HCT116 (cell line): ENCODE measurements at regions not wholly inside any gene's neighbourhood (a gene's known extent, or its start where the extent isn't known, plus 50 kb on each side); places are given as distances from the start of the nearest gene placed in this dataset.

ENCODE experiments used
- ATAC-seq: fragments of 200-7000 bp; cut with Tn5 transposase; 2 replicates; pipeline ENCODE4 v1.9.1; 2020; ENCODE audit warnings: mild to moderate bottlenecking, moderate library complexity
- BruUV-seq: library from RNA; stranded (reverse); fragments of 400-500 nt; replicated peaks from 2 replicates; lab custom pipeline; 2021; lab: Mats Ljungman, UMichigan
- CTCF ChIA-PET: fragments of 300-600 bp; sonication (Branson Sonifier 250); formaldehyde crosslinking; loops from one replicate; lab custom pipeline; 2021; ENCODE audit warnings: antibody characterized with exemption; lab: Charles Lee
- POLR2A ChIA-PET: fragments of 300-600, 350-600 bp; sonication (Branson Sonifier 250); formaldehyde crosslinking; loops from one replicate; lab custom pipeline; 2021; ENCODE audit warnings: antibody characterized with exemption; lab: Charles Lee
- RAD21 ChIA-PET, 2 experiments: fragments of 300-600 bp; sonication (Branson Sonifier 250); formaldehyde crosslinking; loops; one replicate each; lab custom pipeline; 2023; ENCODE audit warnings: low total read pairs in 2 of 2; ENCODE audit not compliant: uncharacterized antibody in 2 of 2, unreplicated experiment in 2 of 2, low non-redundant PET in 1 of 2; lab: Charles Lee
- DNase-seq: peaks from one replicate; pipeline ENCODE4 v3.0.0-alpha.2; 2010; ENCODE audit warnings: low read depth, low spot score
- H2AFZ ChIP-seq: fragments of 200-600 bp; shearing (Covaris generic), sonication (generic); 2 replicates; pipeline ENCODE4 v1.6.1; 2017; ENCODE audit warnings: low read depth, mixed run types, mixed read lengths, antibody characterized with exemption, low read length; ENCODE audit not compliant: poor library complexity, severe bottlenecking
- H3K27ac ChIP-seq: 2 replicates; pipeline ENCODE4 v1.5.1; 2012; ENCODE audit warnings: low read depth, low read length
- H3K27me3 ChIP-seq: fragments of 200-600 bp; sonication (generic); 2 replicates; pipeline ENCODE4 v1.6.1; 2016; ENCODE audit warnings: mixed run types, low read length, mixed read lengths; ENCODE audit not compliant: insufficient read depth
- H3K36me3 ChIP-seq, 2 experiments: fragments of 200-500 bp in 1 of 2; fragments of 200-600 bp in 1 of 2; sonication (Bioruptor generic) in 1 of 2; sonication (generic) in 1 of 2; 2 replicates each; pipeline versions ENCODE4 v1.5.1 to v1.6.1; 2014 to 2016; ENCODE audit warnings: low read length in 2 of 2, inconsistent platforms in 1 of 2, mixed read lengths in 1 of 2, mixed run types in 1 of 2; ENCODE audit not compliant: insufficient read depth in 2 of 2, control insufficient read depth in 1 of 2
- H3K4me1 ChIP-seq, 2 experiments: fragments of 200-600 bp in 1 of 2; sonication (generic) in 1 of 2; 2 replicates each; pipeline versions ENCODE4 v1.5.1 to v1.6.1; 2012 to 2017; ENCODE audit warnings: low read length in 2 of 2, inconsistent platforms in 1 of 2, mild to moderate bottlenecking in 1 of 2, mixed read lengths in 1 of 2, mixed run types in 1 of 2, moderate library complexity in 1 of 2; ENCODE audit not compliant: insufficient read depth in 2 of 2, control insufficient read depth in 1 of 2
- H3K4me2 ChIP-seq: fragments of 200-600 bp; sonication (generic); 2 replicates; pipeline ENCODE4 v1.6.1; 2017; ENCODE audit warnings: mixed run types, low read length, mixed read lengths
- H3K4me3 ChIP-seq, 2 experiments: fragments of 200-600 bp in 1 of 2; sonication (generic) in 1 of 2; replicated peaks in 1 of 2; 2 replicates each; pipeline ENCODE4 v1.5.1; 2011 to 2016; ENCODE audit warnings: low read length in 2 of 2, control low read depth in 1 of 2, low read depth in 1 of 2, mild to moderate bottlenecking in 1 of 2, mixed read lengths in 1 of 2, mixed run types in 1 of 2
- H3K79me2 ChIP-seq: fragments of 200-600 bp; sonication (generic); 2 replicates; pipeline ENCODE4 v1.6.1; 2017; ENCODE audit warnings: mild to moderate bottlenecking, mixed run types, low read length, moderate library complexity, mixed read lengths; ENCODE audit not compliant: insufficient read depth
- H3K9ac ChIP-seq: fragments of 200-600 bp; sonication (generic); 2 replicates; pipeline ENCODE4 v1.6.1; 2016; ENCODE audit warnings: low read length, mixed read lengths
- H3K9me2 ChIP-seq: fragments of 200-600 bp; sonication (generic), shearing (Covaris generic); 2 replicates; pipeline ENCODE4 v1.6.1; 2017; ENCODE audit warnings: mixed run types, mild to moderate bottlenecking, moderate library complexity; ENCODE audit not compliant: insufficient read depth
- H3K9me3 ChIP-seq, 2 experiments: fragments of 200-500 bp in 1 of 2; fragments of 200-600 bp in 1 of 2; sonication (Bioruptor generic) in 1 of 2; sonication (generic) in 1 of 2; 2 replicates each; pipeline ENCODE4 v1.6.1; 2014 to 2017; ENCODE audit warnings: low read length in 2 of 2, mixed read lengths in 2 of 2, inconsistent platforms in 1 of 2, low read depth in 1 of 2, mild to moderate bottlenecking in 1 of 2, mixed run types in 1 of 2, moderate library complexity in 1 of 2; ENCODE audit not compliant: control insufficient read depth in 1 of 2, insufficient read depth in 1 of 2
- H4K20me1 ChIP-seq: fragments of 200-600 bp; sonication (generic), shearing (Covaris generic); 2 replicates; pipeline ENCODE4 v1.6.1; 2017; ENCODE audit warnings: mixed run types, mild to moderate bottlenecking, moderate library complexity; ENCODE audit not compliant: insufficient read depth
- CEBPB ChIP-seq: IDR thresholded peaks from 2 replicates; pipeline ENCODE4 v1.6.1; 2012; ENCODE audit warnings: low read depth
- EGR1 ChIP-seq: IDR thresholded peaks from 2 replicates; pipeline ENCODE4 v1.6.1; 2012; ENCODE audit warnings: low read depth
- ELF1 ChIP-seq: IDR thresholded peaks from 2 replicates; pipeline ENCODE4 v1.6.1; 2012; ENCODE audit warnings: low read depth, borderline replicate concordance
- EZH2phosphoT487 ChIP-seq: fragments of 200-600 bp; IDR thresholded peaks from 2 replicates; pipeline ENCODE4 v1.6.1; 2018; ENCODE audit warnings: antibody characterized with exemption, borderline replicate concordance
- POLR2A ChIP-seq: IDR thresholded peaks from 2 replicates; pipeline ENCODE4 v1.7.0; 2011; ENCODE audit warnings: borderline replicate concordance; ENCODE audit not compliant: insufficient read depth, insufficient read length; ENCODE audit errors: extremely low read depth
- POLR2AphosphoS5 ChIP-seq: IDR thresholded peaks from 2 replicates; pipeline ENCODE4 v1.6.1; 2011; ENCODE audit warnings: mild to moderate bottlenecking, low read depth, low read length, moderate library complexity
- SRF ChIP-seq: IDR thresholded peaks from 2 replicates; pipeline ENCODE4 v1.6.1; 2012; ENCODE audit warnings: low read depth
- YY1 ChIP-seq: IDR thresholded peaks from 2 replicates; pipeline ENCODE4 v1.6.1; 2011; ENCODE audit warnings: low read length, low read depth, moderate library complexity, mild to moderate bottlenecking; ENCODE audit not compliant: insufficient replicate concordance; ENCODE audit errors: extremely low read depth
- intact Hi-C: fragments of 100-400 bp; cut with micrococcal nuclease; formaldehyde crosslinking; loops from 2 replicates; pipeline ENCODE4 v1.10.0; 2022
- TF ChIP-seq, protein P1 (sequence below): IDR thresholded peaks from 2 replicates; pipeline ENCODE4 v1.6.1; 2011; ENCODE audit warnings: mild to moderate bottlenecking, low read length, moderate library complexity; ENCODE audit not compliant: insufficient replicate concordance; ENCODE audit errors: extremely low read depth
- TF ChIP-seq, protein P2 (sequence below): IDR thresholded peaks from 2 replicates; pipeline ENCODE4 v1.6.1; 2012; ENCODE audit warnings: low read depth
- TF ChIP-seq, protein P3 (sequence below), 3 experiments: fragments of 200-600 bp in 1 of 3; sonication (generic) in 1 of 3; IDR thresholded peaks in 2 of 3; conservative IDR thresholded peaks in 1 of 3; 2 replicates each; pipeline ENCODE4 v1.5.1; 2012 to 2017; ENCODE audit warnings: low read depth in 2 of 3, low read length in 2 of 3, antibody characterized with exemption in 1 of 3, borderline replicate concordance in 1 of 3, control low read depth in 1 of 3, mild to moderate bottlenecking in 1 of 3, mixed read lengths in 1 of 3, mixed run types in 1 of 3, moderate library complexity in 1 of 3; ENCODE audit not compliant: insufficient read depth in 1 of 3

DNA sequence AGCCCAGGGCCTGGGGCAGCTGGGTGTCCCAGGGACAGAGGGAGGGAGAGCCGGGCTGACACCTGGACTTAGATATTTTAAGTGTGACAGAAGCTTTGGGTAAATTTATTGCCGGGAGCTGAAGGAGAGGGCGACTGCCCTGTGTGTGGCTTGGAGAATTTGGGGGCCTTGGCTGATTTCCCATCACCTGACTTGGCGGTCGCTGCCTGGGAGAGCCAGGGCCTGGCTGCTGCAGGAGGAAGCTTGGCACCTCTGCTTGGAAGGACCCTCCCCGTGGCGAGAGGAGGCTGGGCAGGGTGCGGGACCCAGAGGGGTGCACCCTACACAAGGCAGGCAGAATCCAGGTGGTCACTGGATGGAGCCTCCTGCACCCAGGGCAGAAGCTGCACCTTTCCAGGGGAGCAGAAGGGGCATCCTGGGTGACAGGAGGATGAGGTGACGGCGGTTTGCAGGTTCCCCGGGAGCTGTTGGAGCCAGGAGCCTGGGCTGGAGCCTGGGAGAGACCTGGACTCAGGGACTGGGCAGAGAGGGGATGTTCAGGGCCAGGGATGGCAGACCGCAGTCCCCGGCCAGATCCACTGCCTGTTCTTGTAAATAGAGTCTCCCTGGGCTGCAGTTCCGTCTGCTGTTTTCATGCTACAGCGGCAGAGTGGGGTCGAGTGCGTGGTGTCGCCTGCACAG is 72.0 kb downstream of the RGS12 start:
- Histone ChIP-seq H3K27ac (no peak overlapping the region), H3K9ac (no peak overlapping the region), H3K4me2 (no peak overlapping the region), H2AFZ (no peak overlapping the region), H3K4me3 (no peak overlapping the region), H3K36me3 (no peaks in the 10 kb centered on the region), H3K9me3 (no peaks in the 10 kb centered on the region), H4K20me1 (no peaks in the 10 kb centered on the region), H3K9me2 (no peaks in the 10 kb centered on the region), H3K4me1 (no peaks in the 10 kb centered on the region), H3K79me2 (no peaks in the 10 kb centered on the region), H3K27me3 (no peaks in the 10 kb centered on the region)
- TF ChIP-seq POLR2AphosphoS5 (no peak), ELF1 (no peak), EZH2phosphoT487 (no peak), CEBPB (no peak), EGR1 (no peak), YY1 (no peak), SRF (no peak), POLR2A (no peak)
- TF ChIP-seq, protein P1, sequence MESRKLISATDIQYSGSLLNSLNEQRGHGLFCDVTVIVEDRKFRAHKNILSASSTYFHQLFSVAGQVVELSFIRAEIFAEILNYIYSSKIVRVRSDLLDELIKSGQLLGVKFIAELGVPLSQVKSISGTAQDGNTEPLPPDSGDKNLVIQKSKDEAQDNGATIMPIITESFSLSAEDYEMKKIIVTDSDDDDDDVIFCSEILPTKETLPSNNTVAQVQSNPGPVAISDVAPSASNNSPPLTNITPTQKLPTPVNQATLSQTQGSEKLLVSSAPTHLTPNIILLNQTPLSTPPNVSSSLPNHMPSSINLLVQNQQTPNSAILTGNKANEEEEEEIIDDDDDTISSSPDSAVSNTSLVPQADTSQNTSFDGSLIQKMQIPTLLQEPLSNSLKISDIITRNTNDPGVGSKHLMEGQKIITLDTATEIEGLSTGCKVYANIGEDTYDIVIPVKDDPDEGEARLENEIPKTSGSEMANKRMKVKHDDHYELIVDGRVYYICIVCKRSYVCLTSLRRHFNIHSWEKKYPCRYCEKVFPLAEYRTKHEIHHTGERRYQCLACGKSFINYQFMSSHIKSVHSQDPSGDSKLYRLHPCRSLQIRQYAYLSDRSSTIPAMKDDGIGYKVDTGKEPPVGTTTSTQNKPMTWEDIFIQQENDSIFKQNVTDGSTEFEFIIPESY = no peak
- TF ChIP-seq, protein P2, sequence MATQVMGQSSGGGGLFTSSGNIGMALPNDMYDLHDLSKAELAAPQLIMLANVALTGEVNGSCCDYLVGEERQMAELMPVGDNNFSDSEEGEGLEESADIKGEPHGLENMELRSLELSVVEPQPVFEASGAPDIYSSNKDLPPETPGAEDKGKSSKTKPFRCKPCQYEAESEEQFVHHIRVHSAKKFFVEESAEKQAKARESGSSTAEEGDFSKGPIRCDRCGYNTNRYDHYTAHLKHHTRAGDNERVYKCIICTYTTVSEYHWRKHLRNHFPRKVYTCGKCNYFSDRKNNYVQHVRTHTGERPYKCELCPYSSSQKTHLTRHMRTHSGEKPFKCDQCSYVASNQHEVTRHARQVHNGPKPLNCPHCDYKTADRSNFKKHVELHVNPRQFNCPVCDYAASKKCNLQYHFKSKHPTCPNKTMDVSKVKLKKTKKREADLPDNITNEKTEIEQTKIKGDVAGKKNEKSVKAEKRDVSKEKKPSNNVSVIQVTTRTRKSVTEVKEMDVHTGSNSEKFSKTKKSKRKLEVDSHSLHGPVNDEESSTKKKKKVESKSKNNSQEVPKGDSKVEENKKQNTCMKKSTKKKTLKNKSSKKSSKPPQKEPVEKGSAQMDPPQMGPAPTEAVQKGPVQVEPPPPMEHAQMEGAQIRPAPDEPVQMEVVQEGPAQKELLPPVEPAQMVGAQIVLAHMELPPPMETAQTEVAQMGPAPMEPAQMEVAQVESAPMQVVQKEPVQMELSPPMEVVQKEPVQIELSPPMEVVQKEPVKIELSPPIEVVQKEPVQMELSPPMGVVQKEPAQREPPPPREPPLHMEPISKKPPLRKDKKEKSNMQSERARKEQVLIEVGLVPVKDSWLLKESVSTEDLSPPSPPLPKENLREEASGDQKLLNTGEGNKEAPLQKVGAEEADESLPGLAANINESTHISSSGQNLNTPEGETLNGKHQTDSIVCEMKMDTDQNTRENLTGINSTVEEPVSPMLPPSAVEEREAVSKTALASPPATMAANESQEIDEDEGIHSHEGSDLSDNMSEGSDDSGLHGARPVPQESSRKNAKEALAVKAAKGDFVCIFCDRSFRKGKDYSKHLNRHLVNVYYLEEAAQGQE = no peak
- TF ChIP-seq, protein P3, sequence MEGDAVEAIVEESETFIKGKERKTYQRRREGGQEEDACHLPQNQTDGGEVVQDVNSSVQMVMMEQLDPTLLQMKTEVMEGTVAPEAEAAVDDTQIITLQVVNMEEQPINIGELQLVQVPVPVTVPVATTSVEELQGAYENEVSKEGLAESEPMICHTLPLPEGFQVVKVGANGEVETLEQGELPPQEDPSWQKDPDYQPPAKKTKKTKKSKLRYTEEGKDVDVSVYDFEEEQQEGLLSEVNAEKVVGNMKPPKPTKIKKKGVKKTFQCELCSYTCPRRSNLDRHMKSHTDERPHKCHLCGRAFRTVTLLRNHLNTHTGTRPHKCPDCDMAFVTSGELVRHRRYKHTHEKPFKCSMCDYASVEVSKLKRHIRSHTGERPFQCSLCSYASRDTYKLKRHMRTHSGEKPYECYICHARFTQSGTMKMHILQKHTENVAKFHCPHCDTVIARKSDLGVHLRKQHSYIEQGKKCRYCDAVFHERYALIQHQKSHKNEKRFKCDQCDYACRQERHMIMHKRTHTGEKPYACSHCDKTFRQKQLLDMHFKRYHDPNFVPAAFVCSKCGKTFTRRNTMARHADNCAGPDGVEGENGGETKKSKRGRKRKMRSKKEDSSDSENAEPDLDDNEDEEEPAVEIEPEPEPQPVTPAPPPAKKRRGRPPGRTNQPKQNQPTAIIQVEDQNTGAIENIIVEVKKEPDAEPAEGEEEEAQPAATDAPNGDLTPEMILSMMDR (IDR thresholded peaks at IDR 0.05 in 2 of 3, conservative IDR thresholded peaks at IDR 0.05 in 1 of 3; ENCODE audit: borderline replicate concordance in 1 of 3, insufficient read depth in 1 of 3, low read depth in 2 of 3, low read length in 2 of 3) = no peak
- no TSS peak for BruUV-seq
- DNase-seq (no peak), ATAC-seq (no peak)
- POLR2A ChIA-PET = no interaction called here
- intact Hi-C loops = no loop called here
- CTCF ChIA-PET = no interaction called here
- RAD21 ChIA-PET = no interaction called here
